Gastroesophageal sphincter (tissue), 4 donors: ENCODE measurements at regions not wholly inside any gene's neighbourhood (a gene's known extent, or its start where the extent isn't known, plus 50 kb on each side); places are given as distances from the start of the nearest gene placed in this dataset.

Experiments
- ATAC-seq: fragments of 150-250 bp; one replicate; pipeline ENCODE4 v1.9.1; 2016; ENCODE audit warnings: mild to moderate bottlenecking, moderate library complexity
- H3K27ac ChIP-seq, 4 donors: fragments of 200-600 bp; sonication (generic) in 3 of 4; 1 replicate in 3 of 4; 2 replicates in 1 of 4; pipeline ENCODE4 v1.5.1; 2016 to 2019
- H3K27me3 ChIP-seq: fragments of 200-600 bp; sonication (generic); one replicate; pipeline ENCODE4 v1.5.1; 2019
- H3K36me3 ChIP-seq, 2 donors: fragments of 200-600 bp; sonication (generic); one replicate each; pipeline ENCODE4 v1.5.1; 2019; ENCODE audit warnings: control low read depth in 1 of 2
- H3K4me1 ChIP-seq, 3 donors: fragments of 200-600 bp; sonication (generic); 1 replicate in 2 of 3; 2 replicates in 1 of 3; pipeline ENCODE4 v1.5.1; 2016 to 2019; ENCODE audit warnings: control low read depth in 2 of 3
- H3K4me3 ChIP-seq, 2 donors: fragments of 200-600 bp; sonication (generic); one replicate each; pipeline ENCODE4 v1.5.1; 2019; ENCODE audit warnings: mild to moderate bottlenecking in 1 of 2, moderate library complexity in 1 of 2
- H3K9me3 ChIP-seq, 3 donors: fragments of 200-600 bp; sonication (generic); one replicate each; pipeline ENCODE4 v1.5.1; 2017 to 2019; ENCODE audit warnings: control low read depth in 2 of 3
- CTCF ChIP-seq, 4 experiments: fragments of 200-600 bp in 2 of 4; fragments of 450-650 bp in 2 of 4; sonication (generic) in 1 of 4; IDR thresholded peaks; one replicate each; pipeline ENCODE4 v1.5.1; 2017 to 2019; ENCODE audit warnings: antibody characterized with exemption in 4 of 4, mild to moderate bottlenecking in 2 of 4, moderate library complexity in 2 of 4
- EP300 ChIP-seq: sonication (generic); formaldehyde crosslinking; IDR thresholded peaks from one replicate; pipeline ENCODE4 v1.6.1; 2017; ENCODE audit warnings: antibody characterized with exemption, mild to moderate bottlenecking
- POLR2A ChIP-seq, 2 donors: fragments of 450-650 bp; IDR thresholded peaks; one replicate each; pipeline ENCODE4 v1.6.1; 2017; ENCODE audit warnings: antibody characterized with exemption in 2 of 2, mild to moderate bottlenecking in 2 of 2, moderate library complexity in 1 of 2
- POLR2AphosphoS5 ChIP-seq: sonication (generic); formaldehyde crosslinking; IDR thresholded peaks from one replicate; pipeline ENCODE4 v1.6.1; 2017; ENCODE audit warnings: antibody characterized with exemption
- WGBS, 2 donors: methylation state at CpG; one replicate each; pipeline ENCODE4 v1.1.5; 2018; ENCODE audit warnings: low coverage in 1 of 2; 5-methylcytosine and 5-hydroxymethylcytosine counted together

- no peak for ATAC-seq
- Histone ChIP-seq H3K4me3 (no peak overlapping the region), H3K27me3 (peaks cover 97% of the 10 kb centered on the region), H3K4me1 (peaks cover 0 to 9% (median 3%) of the 10 kb centered on the region in 3 donors), H3K36me3 (no peaks in the 10 kb centered on the region), H3K27ac (no peak overlapping the region), H3K9me3 (no peaks in the 10 kb centered on the region)
- TF ChIP-seq POLR2A (IDR thresholded peaks at IDR 0.05) = no peak
- no peak for TF ChIP-seq POLR2AphosphoS5
- TF ChIP-seq CTCF (IDR thresholded peaks at IDR 0.05) = no peak
- no peak for TF ChIP-seq EP300
- WGBS, 2 donors = 86 to 100% methylated on average over 1 of the region's 2 CpGs
Observed at GRCh38 chr12:111028830-111029229, 108.5 kb upstream of the MYL2 start.

- Histone ChIP-seq H3K36me3 (no peaks in the 10 kb centered on the region), H3K4me1 (no peaks in the 10 kb centered on the region), H3K4me3 (no peak overlapping the region), H3K9me3 (no peaks in the 10 kb centered on the region), H3K27me3 (peaks cover 98% of the 10 kb centered on the region), H3K27ac (no peak overlapping the region)
- TF ChIP-seq EP300 (no peak), CTCF (IDR thresholded peaks at IDR 0.05) (no peak), POLR2AphosphoS5 (no peak), POLR2A (IDR thresholded peaks at IDR 0.05) (no peak)
- 74 to 77% methylated on average over 3 of the region's 3 CpGs for WGBS, 2 donors
- ATAC-seq = no peak
Observed at GRCh38 chr12:111027431-111027830, 107.1 kb upstream of the MYL2 start.

GRCh38 chr12:111025792-111026430, 105.5 kb upstream of the MYL2 start:
- Histone ChIP-seq H3K27me3 (peaks cover 98% of the 10 kb centered on the region), H3K4me3 (no peak overlapping the region), H3K4me1 (no peaks in the 10 kb centered on the region), H3K27ac (no peak overlapping the region), H3K9me3 (no peaks in the 10 kb centered on the region), H3K36me3 (no peaks in the 10 kb centered on the region)
- ATAC-seq = no peak
- 17 to 35% methylated on average over 6 of the region's 8 CpGs for WGBS, 2 donors
- TF ChIP-seq POLR2A (IDR thresholded peaks at IDR 0.05) (no peak), CTCF (IDR thresholded peaks at IDR 0.05) (no peak), EP300 (no peak), POLR2AphosphoS5 (no peak)

- no peaks in the 10 kb centered on the region for H3K36me3 ChIP-seq
- no peak overlapping the region for H3K27ac ChIP-seq
- no peak for ATAC-seq
- 57 to 59% methylated on average over 3 of the region's 7 CpGs for WGBS, 2 donors
- H3K4me3 ChIP-seq = no peak overlapping the region
- no peaks in the 10 kb centered on the region for H3K9me3 ChIP-seq
- H3K4me1 ChIP-seq = no peaks in the 10 kb centered on the region
- H3K27me3 ChIP-seq = peaks cover 98% of the 10 kb centered on the region
- TF ChIP-seq POLR2A (IDR thresholded peaks at IDR 0.05) = no peak
- TF ChIP-seq CTCF (IDR thresholded peaks at IDR 0.05) = no peak
- TF ChIP-seq POLR2AphosphoS5 = no peak
- no peak for TF ChIP-seq EP300
Observed at GRCh38 chr12:111025301-111025700, 104.9 kb upstream of the MYL2 start.

GRCh38 chr12:111024205-111024801, 103.9 kb upstream of the MYL2 start:
- Histone ChIP-seq H3K27ac (no peak overlapping the region), H3K4me3 (no peak overlapping the region), H3K4me1 (no peaks in the 10 kb centered on the region), H3K9me3 (no peaks in the 10 kb centered on the region), H3K27me3 (peaks cover 96% of the 10 kb centered on the region), H3K36me3 (no peaks in the 10 kb centered on the region)
- WGBS, 2 donors = 0% methylated on average over 6 of the region's 8 CpGs; no CpG with 5 or more reads in 1 of the 2 donors
- ATAC-seq = no peak
- TF ChIP-seq CTCF (IDR thresholded peaks at IDR 0.05) (peak in 3 of 4 experiments; percentile 23 to 77 (median 69)), POLR2AphosphoS5 (no peak), EP300 (no peak), POLR2A (IDR thresholded peaks at IDR 0.05) (no peak)
